Thyroid gland (tissue), 4 donors: ENCODE measurements at regions not wholly inside any gene's neighbourhood (a gene's known extent, or its start where the extent isn't known, plus 50 kb on each side); places are given as distances from the start of the nearest gene placed in this dataset.

ENCODE experiments used
- CTCF ChIP-seq, 6 experiments: fragments of 200-600 bp in 3 of 6; fragments of 450-650 bp in 3 of 6; sonication (generic) in 3 of 6; IDR thresholded peaks; one replicate each; pipeline ENCODE4 v1.5.1; 2016 to 2019; ENCODE audit warnings: antibody characterized with exemption in 6 of 6, mild to moderate bottlenecking in 2 of 6, inconsistent platforms in 1 of 6, moderate library complexity in 1 of 6
- POLR2A ChIP-seq, 2 donors: fragments of 450-650 bp; IDR thresholded peaks; one replicate each; pipeline ENCODE4 v1.6.1; 2017; ENCODE audit warnings: antibody characterized with exemption in 2 of 2, mild to moderate bottlenecking in 2 of 2, moderate library complexity in 1 of 2

- no peak for TF ChIP-seq CTCF (IDR thresholded peaks at IDR 0.05)
- TF ChIP-seq POLR2A (IDR thresholded peaks at IDR 0.05), result no peak
Measured at GRCh38 chr7:148478551-148478950, 112.0 kb upstream of the C7orf33 start.
